Type B pancreatic cell (in vitro differentiated cells): ENCODE measurements at regions not wholly inside any gene's neighbourhood (a gene's known extent, or its start where the extent isn't known, plus 50 kb on each side); places are given as distances from the start of the nearest gene placed in this dataset.

Experiments used
- DNase-seq: peaks from one replicate; pipeline ENCODE4 v3.0.0; 2021; ENCODE audit warnings: mixed read lengths; ENCODE audit not compliant: unreplicated experiment; ENCODE audit errors: extremely low spot score
- H3K27ac Mint-ChIP-seq: 2 replicates; pipeline ENCODE4 v1.8.0; 2021; ENCODE audit warnings: mild to moderate bottlenecking, mixed read lengths
- H3K27me3 Mint-ChIP-seq: 2 replicates; pipeline ENCODE4 v1.8.0; 2021; ENCODE audit warnings: mixed read lengths
- H3K36me3 Mint-ChIP-seq: 2 replicates; pipeline ENCODE4 v1.8.0; 2021; ENCODE audit warnings: mixed read lengths
- H3K4me1 Mint-ChIP-seq: one replicate; pipeline ENCODE4 v1.8.0; 2021; ENCODE audit warnings: mixed read lengths; ENCODE audit not compliant: unreplicated experiment
- H3K4me3 Mint-ChIP-seq: 2 replicates; pipeline ENCODE4 v1.8.0; 2021; ENCODE audit warnings: mild to moderate bottlenecking, mixed read lengths
- H3K9me3 Mint-ChIP-seq: 2 replicates; pipeline ENCODE4 v1.8.0; 2021; ENCODE audit warnings: mixed read lengths
- TF ChIP-seq, protein P1 (sequence below): fragments of 200-600 bp; sonication (generic); conservative IDR thresholded peaks from 2 replicates; pipeline ENCODE4 v1.5.0; 2021; ENCODE audit warnings: antibody characterized with exemption, mild to moderate bottlenecking

- TF ChIP-seq, protein P1, sequence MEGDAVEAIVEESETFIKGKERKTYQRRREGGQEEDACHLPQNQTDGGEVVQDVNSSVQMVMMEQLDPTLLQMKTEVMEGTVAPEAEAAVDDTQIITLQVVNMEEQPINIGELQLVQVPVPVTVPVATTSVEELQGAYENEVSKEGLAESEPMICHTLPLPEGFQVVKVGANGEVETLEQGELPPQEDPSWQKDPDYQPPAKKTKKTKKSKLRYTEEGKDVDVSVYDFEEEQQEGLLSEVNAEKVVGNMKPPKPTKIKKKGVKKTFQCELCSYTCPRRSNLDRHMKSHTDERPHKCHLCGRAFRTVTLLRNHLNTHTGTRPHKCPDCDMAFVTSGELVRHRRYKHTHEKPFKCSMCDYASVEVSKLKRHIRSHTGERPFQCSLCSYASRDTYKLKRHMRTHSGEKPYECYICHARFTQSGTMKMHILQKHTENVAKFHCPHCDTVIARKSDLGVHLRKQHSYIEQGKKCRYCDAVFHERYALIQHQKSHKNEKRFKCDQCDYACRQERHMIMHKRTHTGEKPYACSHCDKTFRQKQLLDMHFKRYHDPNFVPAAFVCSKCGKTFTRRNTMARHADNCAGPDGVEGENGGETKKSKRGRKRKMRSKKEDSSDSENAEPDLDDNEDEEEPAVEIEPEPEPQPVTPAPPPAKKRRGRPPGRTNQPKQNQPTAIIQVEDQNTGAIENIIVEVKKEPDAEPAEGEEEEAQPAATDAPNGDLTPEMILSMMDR = no peak
- no peak overlapping the region for H3K27ac Mint-ChIP-seq
- H3K4me1 Mint-ChIP-seq = peaks cover 15% of the 10 kb centered on the region
- no peaks in the 10 kb centered on the region for H3K36me3 Mint-ChIP-seq
- no peaks in the 10 kb centered on the region for H3K27me3 Mint-ChIP-seq
- H3K9me3 Mint-ChIP-seq = no peaks in the 10 kb centered on the region
- DNase-seq = no peak
- no peak overlapping the region for H3K4me3 Mint-ChIP-seq
Measured at GRCh38 chr2:145016711-145017110, 496.8 kb upstream of the ZEB2 start.

- Mint-ChIP-seq H3K27ac (no peak overlapping the region), H3K27me3 (no peaks in the 10 kb centered on the region), H3K4me1 (peaks cover 12% of the 10 kb centered on the region), H3K36me3 (no peaks in the 10 kb centered on the region), H3K4me3 (no peak overlapping the region), H3K9me3 (no peaks in the 10 kb centered on the region)
- TF ChIP-seq, protein P1 = no peak
- no peak for DNase-seq
Measured at GRCh38 chr2:145015561-145015960, 495.6 kb upstream of the ZEB2 start.

GRCh38 chr2:145012806-145013205 is 492.9 kb upstream of the ZEB2 start:
- no peaks in the 10 kb centered on the region for H3K9me3 Mint-ChIP-seq
- H3K36me3 Mint-ChIP-seq = no peaks in the 10 kb centered on the region
- H3K4me1 Mint-ChIP-seq = peaks cover 12% of the 10 kb centered on the region
- DNase-seq = no peak
- H3K27me3 Mint-ChIP-seq = no peaks in the 10 kb centered on the region
- H3K4me3 Mint-ChIP-seq = no peak overlapping the region
- H3K27ac Mint-ChIP-seq = no peak overlapping the region
- TF ChIP-seq, protein P1 = no peak

GRCh38 chr2:145012214-145012670 is 492.3 kb upstream of the ZEB2 start:
- H3K9me3 Mint-ChIP-seq = no peaks in the 10 kb centered on the region
- no peak overlapping the region for H3K27ac Mint-ChIP-seq

DNA sequence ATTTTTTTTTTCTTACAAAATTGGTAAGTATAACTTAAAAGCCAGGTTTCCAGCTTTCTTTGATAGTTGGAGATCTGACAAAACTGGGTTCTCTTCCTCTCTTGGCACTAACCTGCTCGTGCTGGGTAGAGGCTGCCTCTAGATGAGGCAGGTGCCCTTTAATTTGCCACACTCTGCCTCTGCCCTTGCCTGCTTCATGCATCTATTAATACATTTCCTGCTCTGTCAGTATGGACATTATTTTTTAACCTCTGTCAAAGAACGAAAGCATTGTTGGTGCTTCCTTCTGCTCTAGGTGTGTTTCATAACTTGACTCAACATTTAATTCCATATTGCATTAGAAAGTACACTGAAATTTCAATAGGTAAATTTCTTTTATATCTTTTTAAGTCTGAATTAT is 490.7 kb upstream of the ZEB2 start:
- Mint-ChIP-seq H3K36me3 (no peaks in the 10 kb centered on the region), H3K4me3 (no peak overlapping the region), H3K9me3 (no peaks in the 10 kb centered on the region), H3K27ac (no peak overlapping the region), H3K27me3 (no peaks in the 10 kb centered on the region), H3K4me1 (peaks cover 12% of the 10 kb centered on the region)
- DNase-seq = no peak
- TF ChIP-seq, protein P1 = no peak

More at GRCh38 chr2:145012214-145012670, 492.3 kb upstream of the ZEB2 start:
- H3K27me3 Mint-ChIP-seq = no peaks in the 10 kb centered on the region
- DNase-seq = no peak
- no peak overlapping the region for H3K4me3 Mint-ChIP-seq
- H3K4me1 Mint-ChIP-seq = peaks cover 12% of the 10 kb centered on the region
- TF ChIP-seq, protein P1 = no peak
- H3K36me3 Mint-ChIP-seq = no peaks in the 10 kb centered on the region

GRCh38 chr2:145007960-145008263 is 488.0 kb upstream of the ZEB2 start:
- no peaks in the 10 kb centered on the region for H3K9me3 Mint-ChIP-seq
- no peaks in the 10 kb centered on the region for H3K36me3 Mint-ChIP-seq
- DNase-seq = no peak
- TF ChIP-seq, protein P1 = no peak
- no peak overlapping the region for H3K27ac Mint-ChIP-seq
- H3K4me1 Mint-ChIP-seq = peaks cover 10% of the 10 kb centered on the region
- no peaks in the 10 kb centered on the region for H3K27me3 Mint-ChIP-seq
- H3K4me3 Mint-ChIP-seq = no peak overlapping the region
